Transverse colon (tissue), 4 donors: ENCODE measurements at regions not wholly inside any gene's neighbourhood (a gene's known extent, or its start where the extent isn't known, plus 50 kb on each side); places are given as distances from the start of the nearest gene placed in this dataset.

ENCODE experiments used
- DNase-seq: peaks from one replicate; pipeline ENCODE4 v3.0.0-alpha.2; 2019
- H3K27ac ChIP-seq, 4 donors: fragments of 200-600 bp; sonication (generic); 2 replicates each; pipeline ENCODE4 v1.5.1; 2016 to 2018; ENCODE audit warnings: inconsistent platforms in 4 of 4
- H3K27me3 ChIP-seq: fragments of 200-600 bp; sonication (generic); 2 replicates; pipeline ENCODE4 v1.5.1; 2017; ENCODE audit warnings: inconsistent platforms
- H3K36me3 ChIP-seq, 4 donors: fragments of 200-600 bp; sonication (generic); 2 replicates each; pipeline ENCODE4 v1.5.1; 2017 to 2019; ENCODE audit warnings: inconsistent platforms in 4 of 4
- H3K4me1 ChIP-seq, 4 donors: fragments of 200-600 bp; sonication (generic); 2 replicates each; pipeline ENCODE4 v1.5.1; 2017 to 2020; ENCODE audit warnings: inconsistent platforms in 4 of 4
- H3K4me3 ChIP-seq, 4 donors: fragments of 200-600 bp; sonication (generic); 1 replicate in 1 of 4; 2 replicates in 3 of 4; pipeline versions ENCODE4 v1.5.1 to v1.6.1; 2017 to 2019; ENCODE audit warnings: inconsistent platforms in 4 of 4
- H3K9me3 ChIP-seq, 2 donors: fragments of 200-600 bp; sonication (generic); 2 replicates each; pipeline ENCODE4 v1.5.1; 2017 to 2019; ENCODE audit warnings: inconsistent platforms in 2 of 2
- EP300 ChIP-seq: sonication (generic); formaldehyde crosslinking; IDR thresholded peaks from one replicate; pipeline ENCODE4 v1.6.1; 2017; ENCODE audit warnings: antibody characterized with exemption, low read depth
- POLR2A ChIP-seq: fragments of 450-650 bp; IDR thresholded peaks from one replicate; pipeline ENCODE4 v1.6.1; 2016; ENCODE audit warnings: antibody characterized with exemption, mild to moderate bottlenecking, moderate library complexity
- POLR2AphosphoS5 ChIP-seq, 3 donors: sonication (generic); formaldehyde crosslinking; IDR thresholded peaks; one replicate each; pipeline ENCODE4 v1.6.1; 2016; ENCODE audit warnings: antibody characterized with exemption in 3 of 3
- WGBS, 2 donors: methylation state at CpG; one replicate each; pipeline ENCODE4 v1.1.5; 2018; ENCODE audit warnings: low coverage in 1 of 2; 5-methylcytosine and 5-hydroxymethylcytosine counted together
- in situ Hi-C, 4 donors: fragments of 200-750 bp; cut with MboI; loops; one replicate each; pipeline versions ENCODE4 v1.15.0 to v1.15.1; 2017; ENCODE audit warnings: low sequenced_read_pairs in 3 of 4, low pct_ligation_motif_present in 1 of 4, low pct_unique_long_range_greater_than_20kb in 1 of 4
- intact Hi-C: fragments of 100-400 bp; cut with DNase I; formaldehyde crosslinking; loops from one replicate; pipeline ENCODE4 v1.15.1; 2023; ENCODE audit warnings: low total_unique reads
- TF ChIP-seq, protein P1 (sequence below), 5 experiments: fragments of 200-600 bp in 3 of 5; fragments of 450-650 bp in 2 of 5; sonication (generic) in 3 of 5; IDR thresholded peaks; 1 replicate in 2 of 5; 2 replicates in 3 of 5; pipeline ENCODE4 v1.5.1; 2016 to 2017; ENCODE audit warnings: antibody characterized with exemption in 5 of 5, inconsistent platforms in 3 of 5, mild to moderate bottlenecking in 2 of 5, moderate library complexity in 1 of 5

DNA sequence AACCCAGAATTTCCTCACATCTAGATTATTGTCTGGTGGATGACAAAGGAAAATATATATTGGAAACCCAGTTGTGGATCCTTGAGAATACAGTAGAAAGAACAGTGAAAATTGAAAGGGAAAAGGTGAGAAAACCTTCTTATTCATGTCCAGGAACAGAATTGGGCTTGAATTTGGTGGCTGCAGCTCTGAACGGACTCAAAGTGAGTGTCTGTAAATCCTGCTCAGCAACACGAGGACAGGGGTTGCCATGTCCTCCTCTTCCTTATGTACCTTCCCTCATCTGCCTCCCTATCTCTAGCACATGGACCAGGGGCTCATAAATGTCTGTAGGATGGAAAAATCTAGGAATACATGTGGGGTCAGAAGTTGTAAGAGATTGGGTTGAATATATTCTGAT lies 152.2 kb downstream of the RPIA start:
- no peak overlapping the region for H3K4me3 ChIP-seq
- WGBS, 2 donors = 56% methylated on average over 2 of the region's 2 CpGs; no CpG with 5 or more reads in 1 of the 2 donors
- peaks cover 4% of the 10 kb centered on the region for H3K27me3 ChIP-seq
- H3K27ac ChIP-seq = peak overlapping the region in 1 of 4 donors; percentile 48
- no peaks in the 10 kb centered on the region for H3K4me1 ChIP-seq
- intact Hi-C loops (no loop called here), in situ Hi-C loops (no loop called here)
- no peak for DNase-seq
- TF ChIP-seq POLR2AphosphoS5 (IDR thresholded peaks at IDR 0.05) = no peak
- TF ChIP-seq, protein P1, sequence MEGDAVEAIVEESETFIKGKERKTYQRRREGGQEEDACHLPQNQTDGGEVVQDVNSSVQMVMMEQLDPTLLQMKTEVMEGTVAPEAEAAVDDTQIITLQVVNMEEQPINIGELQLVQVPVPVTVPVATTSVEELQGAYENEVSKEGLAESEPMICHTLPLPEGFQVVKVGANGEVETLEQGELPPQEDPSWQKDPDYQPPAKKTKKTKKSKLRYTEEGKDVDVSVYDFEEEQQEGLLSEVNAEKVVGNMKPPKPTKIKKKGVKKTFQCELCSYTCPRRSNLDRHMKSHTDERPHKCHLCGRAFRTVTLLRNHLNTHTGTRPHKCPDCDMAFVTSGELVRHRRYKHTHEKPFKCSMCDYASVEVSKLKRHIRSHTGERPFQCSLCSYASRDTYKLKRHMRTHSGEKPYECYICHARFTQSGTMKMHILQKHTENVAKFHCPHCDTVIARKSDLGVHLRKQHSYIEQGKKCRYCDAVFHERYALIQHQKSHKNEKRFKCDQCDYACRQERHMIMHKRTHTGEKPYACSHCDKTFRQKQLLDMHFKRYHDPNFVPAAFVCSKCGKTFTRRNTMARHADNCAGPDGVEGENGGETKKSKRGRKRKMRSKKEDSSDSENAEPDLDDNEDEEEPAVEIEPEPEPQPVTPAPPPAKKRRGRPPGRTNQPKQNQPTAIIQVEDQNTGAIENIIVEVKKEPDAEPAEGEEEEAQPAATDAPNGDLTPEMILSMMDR (IDR thresholded peaks at IDR 0.05) = no peak
- no peak for TF ChIP-seq EP300
- TF ChIP-seq POLR2A = no peak
- no peaks in the 10 kb centered on the region for H3K9me3 ChIP-seq
- no peaks in the 10 kb centered on the region for H3K36me3 ChIP-seq

DNA sequence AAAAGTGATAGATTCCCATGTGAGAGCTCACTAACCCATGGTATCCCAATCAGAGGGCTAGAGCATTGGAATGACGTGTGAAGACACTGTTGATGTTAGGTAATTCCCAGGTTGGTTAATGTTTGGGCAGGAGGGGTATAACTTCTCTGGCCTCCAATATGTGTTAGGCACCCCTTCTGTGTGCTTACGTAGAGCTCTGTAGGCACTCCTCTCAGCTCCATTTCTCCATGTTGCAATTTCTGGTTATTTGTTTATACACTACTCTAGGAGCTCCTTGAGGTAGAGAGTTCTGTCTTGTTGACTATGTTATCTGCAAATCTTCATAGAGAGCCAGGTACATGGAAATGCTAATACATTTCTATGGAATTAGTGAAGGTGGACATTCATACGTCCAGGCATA lies 153.5 kb downstream of the RPIA start:
- Histone ChIP-seq H3K27me3 (peaks cover 4% of the 10 kb centered on the region), H3K4me3 (no peak overlapping the region), H3K27ac (peak overlapping the region in 1 of 4 donors; percentile 22), H3K4me1 (no peaks in the 10 kb centered on the region), H3K9me3 (no peaks in the 10 kb centered on the region), H3K36me3 (no peaks in the 10 kb centered on the region)
- no peak for TF ChIP-seq EP300
- no peak for TF ChIP-seq POLR2A
- no peak for TF ChIP-seq POLR2AphosphoS5 (IDR thresholded peaks at IDR 0.05)
- intact Hi-C loops (no loop called here), in situ Hi-C loops (no loop called here)
- no peak for DNase-seq
- WGBS, 2 donors = 80 to 84% methylated on average over 3 of the region's 3 CpGs

DNA sequence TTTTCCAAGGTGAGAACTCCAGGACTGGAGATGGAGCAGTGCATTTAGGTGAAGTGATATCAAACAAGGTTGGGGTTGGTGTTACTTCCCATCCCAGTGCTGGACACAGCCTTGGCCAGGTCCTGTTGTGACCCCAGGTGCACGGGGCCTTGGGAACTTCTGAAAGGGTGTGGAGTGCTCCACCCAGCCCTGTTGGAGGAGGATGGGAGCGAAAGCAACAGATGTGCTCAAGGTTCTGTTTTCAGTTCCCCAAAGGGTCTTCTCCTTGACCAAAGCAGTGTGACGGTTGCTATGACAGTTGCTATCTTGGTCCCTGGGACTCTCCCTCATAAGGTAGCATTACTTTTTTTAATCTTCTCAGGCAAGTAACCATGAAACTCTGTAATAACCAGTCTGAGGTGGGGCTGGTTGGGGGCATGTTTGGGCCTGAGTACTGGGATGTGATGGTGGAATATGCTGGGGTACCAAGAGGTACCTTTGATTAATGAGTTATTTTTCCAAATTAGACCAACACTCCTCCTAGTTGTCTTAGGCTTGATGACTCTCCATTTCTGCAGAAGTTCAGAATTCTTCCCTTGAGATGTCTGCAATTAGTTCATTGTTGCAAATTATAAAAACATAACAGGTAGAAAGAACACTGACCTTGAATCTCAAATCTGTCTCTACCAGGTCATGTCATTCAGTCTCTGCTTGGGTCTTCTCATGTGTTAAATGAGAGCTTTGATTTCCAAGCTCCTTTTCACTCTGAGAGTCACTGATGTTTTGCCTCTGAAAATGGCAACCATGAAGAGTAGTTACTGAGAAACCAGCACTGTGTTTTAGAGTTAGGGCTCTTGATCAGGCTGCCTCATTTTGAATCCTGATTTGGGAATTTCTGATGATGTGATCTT lies 154.5 kb downstream of the RPIA start:
- in situ Hi-C loops (no loop called here), intact Hi-C loops (no loop called here)
- no peaks in the 10 kb centered on the region for H3K4me1 ChIP-seq
- no peak overlapping the region for H3K4me3 ChIP-seq
- H3K9me3 ChIP-seq = no peaks in the 10 kb centered on the region
- DNase-seq = peak; percentile 54
- peaks cover 4% of the 10 kb centered on the region for H3K27me3 ChIP-seq
- peak in 1 of 3 donors; percentile 42 for TF ChIP-seq POLR2AphosphoS5 (IDR thresholded peaks at IDR 0.05)
- TF ChIP-seq, protein P1 (IDR thresholded peaks at IDR 0.05) = no peak
- no peak for TF ChIP-seq POLR2A
- H3K36me3 ChIP-seq = no peaks in the 10 kb centered on the region
- peak overlapping the region in 1 of 4 donors; percentile 22 for H3K27ac ChIP-seq
- WGBS, 2 donors = 68% methylated on average over 3 of the region's 3 CpGs; no CpG with 5 or more reads in 1 of the 2 donors

DNA sequence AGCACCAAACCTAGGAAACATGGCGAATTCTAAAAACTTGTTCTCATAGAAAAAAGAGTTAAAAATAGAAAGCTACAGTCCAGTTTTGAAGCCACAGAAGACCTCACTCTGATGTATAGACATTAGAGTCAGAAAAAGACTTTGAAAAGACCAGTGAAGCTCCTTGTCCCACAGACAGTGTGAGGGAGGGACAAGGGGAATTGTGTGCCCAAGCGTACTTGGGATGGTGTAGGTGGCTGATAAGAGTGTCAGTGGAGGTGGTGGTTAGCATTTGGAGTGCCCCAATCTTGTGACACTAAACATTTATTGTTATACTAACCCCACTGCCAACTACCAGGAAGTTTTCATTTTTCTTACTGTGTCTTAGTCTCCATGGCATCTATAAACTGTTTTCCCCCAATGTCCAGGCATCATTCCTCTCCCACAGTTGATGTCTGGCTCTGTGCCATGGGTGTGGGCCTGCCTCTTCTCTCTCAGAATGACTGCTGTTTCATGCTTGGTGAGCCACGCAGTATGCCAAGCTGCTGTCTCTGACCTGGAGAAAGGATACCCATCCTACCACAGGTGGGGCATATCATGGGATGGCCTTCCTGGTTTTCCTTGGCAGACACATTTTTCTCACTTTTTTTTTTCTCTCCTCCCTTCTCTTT lies 161.4 kb downstream of the RPIA start:
- no peak for DNase-seq
- intact Hi-C loops (no loop called here), in situ Hi-C loops (no loop called here)
- Histone ChIP-seq H3K4me3 (no peak overlapping the region), H3K36me3 (no peaks in the 10 kb centered on the region), H3K9me3 (no peaks in the 10 kb centered on the region), H3K27ac (no peak overlapping the region), H3K27me3 (no peaks in the 10 kb centered on the region), H3K4me1 (peaks cover 0 to 7% (median 2%) of the 10 kb centered on the region in 4 donors)
- 52 to 56% methylated on average over 3 of the region's 3 CpGs for WGBS, 2 donors
- no peak for TF ChIP-seq EP300
- TF ChIP-seq, protein P1 (IDR thresholded peaks at IDR 0.05) = no peak
- no peak for TF ChIP-seq POLR2A
- no peak for TF ChIP-seq POLR2AphosphoS5 (IDR thresholded peaks at IDR 0.05)
